RWPE2 (cell line): ENCODE measurements at regions not wholly inside any gene's neighbourhood (a gene's known extent, or its start where the extent isn't known, plus 50 kb on each side); places are given as distances from the start of the nearest gene placed in this dataset.
A peak's percentile ranks its signal among the peaks of the same experiment; 100 is the strongest.
"Not testable (repeated sequence)": the region's sequence is repeated elsewhere in the genome, so short reads cannot be mapped to it uniquely, and the experiment has no call there.

Source experiments
- ATAC-seq: fragments of 200-7000 bp; cut with Tn5 transposase; 3 replicates; pipeline ENCODE4 v1.9.1; 2021; ENCODE audit warnings: low read depth
- DNase-seq: peaks from one replicate; pipeline ENCODE4 v3.0.0-alpha.2; 2020; ENCODE audit warnings: low spot score
- H3K27ac ChIP-seq: fragments of 450-650 bp; 2 replicates; pipeline ENCODE4 v1.5.1; 2017; ENCODE audit warnings: mild to moderate bottlenecking; ENCODE audit not compliant: poor library complexity, severe bottlenecking
- H3K27me3 ChIP-seq: fragments of 250-450 bp; sonication (Bioruptor Pico); 2 replicates; pipeline ENCODE4 v1.5.1; 2021; ENCODE audit warnings: mild to moderate bottlenecking, moderate library complexity; ENCODE audit not compliant: insufficient read depth, poor library complexity, severe bottlenecking
- H3K36me3 ChIP-seq: fragments of 250-450 bp; sonication (Bioruptor Pico); 2 replicates; pipeline ENCODE4 v1.5.1; 2020; ENCODE audit warnings: low read depth, mild to moderate bottlenecking, moderate library complexity
- H3K4me1 ChIP-seq: fragments of 250-450 bp; sonication (Bioruptor Pico); 2 replicates; pipeline ENCODE4 v1.5.1; 2021; ENCODE audit warnings: mild to moderate bottlenecking, moderate library complexity; ENCODE audit not compliant: insufficient read depth, poor library complexity, severe bottlenecking
- H3K4me3 ChIP-seq: fragments of 250-450 bp; sonication (Bioruptor Pico); 2 replicates; pipeline ENCODE4 v1.5.1; 2021; ENCODE audit warnings: mild to moderate bottlenecking, moderate library complexity; ENCODE audit not compliant: severe bottlenecking
- H3K9me3 ChIP-seq: fragments of 250-450 bp; sonication (Bioruptor Pico); 2 replicates; pipeline ENCODE4 v1.5.1; 2021; ENCODE audit warnings: mild to moderate bottlenecking, moderate library complexity; ENCODE audit not compliant: severe bottlenecking
- TF ChIP-seq, protein P1 (sequence below): fragments of 450-650 bp; IDR thresholded peaks from one replicate; pipeline ENCODE4 v1.5.1; 2017; ENCODE audit warnings: mild to moderate bottlenecking, moderate library complexity; ENCODE audit not compliant: poor library complexity, severe bottlenecking

DNA sequence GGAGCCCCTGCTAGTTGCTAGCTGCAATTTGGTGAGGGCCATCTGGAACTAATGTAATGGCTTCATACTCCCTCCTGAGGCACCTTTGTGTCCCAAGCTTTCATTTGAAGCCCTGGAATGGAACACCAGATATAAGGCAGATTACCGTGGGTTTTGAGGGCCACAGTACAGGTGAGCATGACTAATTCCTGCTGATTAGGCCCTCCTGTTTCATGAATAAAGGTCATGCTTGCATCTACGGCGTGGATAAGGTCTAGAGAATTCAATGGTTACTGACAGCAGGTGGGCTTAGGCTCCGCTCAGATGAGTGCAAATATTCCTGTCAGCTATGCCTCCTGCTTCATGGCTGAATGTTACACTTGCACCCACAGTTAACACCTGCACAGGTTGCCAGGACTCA lies 495.4 kb downstream of the NAP1L3 start:
- Histone ChIP-seq H3K4me1 (no peaks in the 10 kb centered on the region), H3K36me3 (no peaks in the 10 kb centered on the region), H3K27ac (no peak overlapping the region), H3K4me3 (no peak overlapping the region), H3K9me3 (no peaks in the 10 kb centered on the region), H3K27me3 (no peaks in the 10 kb centered on the region)
- no peak for DNase-seq
- no peak for ATAC-seq
- TF ChIP-seq, protein P1, sequence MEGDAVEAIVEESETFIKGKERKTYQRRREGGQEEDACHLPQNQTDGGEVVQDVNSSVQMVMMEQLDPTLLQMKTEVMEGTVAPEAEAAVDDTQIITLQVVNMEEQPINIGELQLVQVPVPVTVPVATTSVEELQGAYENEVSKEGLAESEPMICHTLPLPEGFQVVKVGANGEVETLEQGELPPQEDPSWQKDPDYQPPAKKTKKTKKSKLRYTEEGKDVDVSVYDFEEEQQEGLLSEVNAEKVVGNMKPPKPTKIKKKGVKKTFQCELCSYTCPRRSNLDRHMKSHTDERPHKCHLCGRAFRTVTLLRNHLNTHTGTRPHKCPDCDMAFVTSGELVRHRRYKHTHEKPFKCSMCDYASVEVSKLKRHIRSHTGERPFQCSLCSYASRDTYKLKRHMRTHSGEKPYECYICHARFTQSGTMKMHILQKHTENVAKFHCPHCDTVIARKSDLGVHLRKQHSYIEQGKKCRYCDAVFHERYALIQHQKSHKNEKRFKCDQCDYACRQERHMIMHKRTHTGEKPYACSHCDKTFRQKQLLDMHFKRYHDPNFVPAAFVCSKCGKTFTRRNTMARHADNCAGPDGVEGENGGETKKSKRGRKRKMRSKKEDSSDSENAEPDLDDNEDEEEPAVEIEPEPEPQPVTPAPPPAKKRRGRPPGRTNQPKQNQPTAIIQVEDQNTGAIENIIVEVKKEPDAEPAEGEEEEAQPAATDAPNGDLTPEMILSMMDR = no peak

DNA sequence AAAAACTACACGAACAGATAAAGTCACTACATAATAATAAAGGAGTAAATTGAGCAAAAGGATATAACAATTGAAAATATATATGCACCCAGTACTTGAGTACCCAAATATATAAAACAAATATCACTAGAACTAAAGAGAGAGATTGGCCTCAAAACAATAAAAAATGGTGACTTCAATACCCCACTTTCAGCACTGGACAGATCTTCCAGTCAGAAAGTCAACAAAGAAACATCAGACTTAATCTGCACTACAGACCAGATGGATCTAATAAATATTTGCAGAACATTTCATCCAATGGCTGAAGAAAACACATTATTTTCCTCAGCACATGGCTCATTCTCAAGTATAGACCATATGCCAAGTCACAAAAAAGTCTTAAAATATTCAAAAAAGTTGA lies 503.6 kb downstream of the NAP1L3 start:
- TF ChIP-seq, protein P1 = no peak
- Histone ChIP-seq H3K9me3 (no peaks in the 10 kb centered on the region), H3K27ac (no peak overlapping the region), H3K27me3 (no peaks in the 10 kb centered on the region), H3K4me3 (no peak overlapping the region), H3K36me3 (no peaks in the 10 kb centered on the region), H3K4me1 (no peaks in the 10 kb centered on the region)
- ATAC-seq = no peak
- DNase-seq = no peak

DNA sequence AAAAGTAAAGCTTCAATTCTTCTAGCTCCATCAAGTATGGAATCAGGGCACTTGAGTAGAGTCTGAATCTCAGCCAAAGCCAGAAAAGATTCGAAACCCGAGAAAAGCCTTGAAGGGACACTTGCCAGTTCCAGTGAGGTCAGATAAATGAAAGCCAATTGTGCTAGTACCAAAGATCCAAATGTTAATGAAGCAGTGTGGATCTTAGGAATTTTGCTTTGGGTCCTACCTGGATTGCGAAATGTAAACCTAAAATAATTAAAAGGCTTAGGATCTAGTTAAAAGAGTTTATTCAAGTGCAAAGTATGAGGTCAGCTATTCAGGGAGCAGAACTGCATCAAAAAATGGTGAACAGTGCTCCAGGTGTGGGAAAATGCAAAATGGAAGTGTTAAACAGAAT lies 552.6 kb downstream of the NAP1L3 start:
- no peaks in the 10 kb centered on the region for H3K4me1 ChIP-seq
- DNase-seq (no peak), ATAC-seq (no peak)
- H3K27me3 ChIP-seq = no peaks in the 10 kb centered on the region
- TF ChIP-seq, protein P1 = no peak
- H3K9me3 ChIP-seq = no peaks in the 10 kb centered on the region
- no peaks in the 10 kb centered on the region for H3K36me3 ChIP-seq
- no peak overlapping the region for H3K27ac ChIP-seq
- H3K4me3 ChIP-seq = no peak overlapping the region

DNA sequence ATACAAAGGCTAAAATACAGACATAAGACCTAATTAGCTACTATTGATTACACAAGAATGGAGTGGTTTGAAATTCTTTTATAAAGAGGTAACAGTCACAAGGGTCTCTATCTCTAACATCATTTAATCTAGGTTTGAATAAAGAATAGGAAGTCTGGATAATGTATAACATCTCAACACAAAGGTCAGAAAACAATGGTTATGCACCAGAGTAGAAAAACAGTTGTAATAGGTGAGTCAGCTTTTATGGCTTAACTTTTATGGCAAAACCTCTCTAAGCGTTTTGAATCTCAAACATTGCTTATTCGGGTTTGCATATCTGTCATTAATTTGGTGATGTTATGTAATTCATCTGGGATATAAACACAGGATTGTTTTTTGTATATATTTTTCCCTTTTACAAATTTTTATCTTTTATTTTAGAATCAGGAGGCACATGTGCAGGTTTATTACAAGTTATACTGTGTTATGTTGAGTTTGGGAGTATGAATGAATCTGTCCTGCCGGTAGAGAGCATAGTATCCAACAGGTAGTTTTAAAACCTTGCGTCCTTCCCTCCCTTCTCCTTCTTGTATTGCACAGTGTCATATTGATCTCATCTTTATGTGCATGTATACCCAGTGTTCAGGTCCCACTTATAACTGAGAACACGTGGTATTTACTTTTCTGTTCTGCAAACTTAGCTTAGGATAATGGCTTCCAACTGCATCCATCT lies 569.9 kb downstream of the NAP1L3 start:
- not testable (repeated sequence) for H3K27ac ChIP-seq, H3K27me3 ChIP-seq, H3K36me3 ChIP-seq, ATAC-seq, DNase-seq, H3K9me3 ChIP-seq, H3K4me1 ChIP-seq, H3K4me3 ChIP-seq

DNA sequence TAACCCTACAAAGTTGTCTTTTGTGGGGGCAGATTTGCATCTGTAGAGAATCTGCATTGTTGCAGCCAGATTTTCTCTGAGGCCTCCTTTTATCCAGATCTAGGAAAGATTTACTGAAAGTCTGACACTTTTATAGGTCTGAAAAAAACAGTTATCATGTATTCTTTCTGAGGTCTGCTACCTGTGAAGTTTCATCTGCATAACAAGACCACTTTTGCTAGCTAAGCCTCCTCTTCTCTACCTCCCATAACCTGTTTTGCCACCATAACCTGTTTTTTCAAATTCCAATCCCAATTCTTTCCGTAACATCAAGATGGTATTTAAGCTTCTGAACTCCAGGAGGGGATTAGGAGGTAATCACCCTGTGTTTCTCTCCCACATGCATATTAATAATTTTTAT lies 577.8 kb downstream of the NAP1L3 start:
- not testable (repeated sequence) for H3K27me3 ChIP-seq, H3K36me3 ChIP-seq, H3K9me3 ChIP-seq, H3K27ac ChIP-seq, H3K4me3 ChIP-seq, ATAC-seq, H3K4me1 ChIP-seq, DNase-seq

DNA sequence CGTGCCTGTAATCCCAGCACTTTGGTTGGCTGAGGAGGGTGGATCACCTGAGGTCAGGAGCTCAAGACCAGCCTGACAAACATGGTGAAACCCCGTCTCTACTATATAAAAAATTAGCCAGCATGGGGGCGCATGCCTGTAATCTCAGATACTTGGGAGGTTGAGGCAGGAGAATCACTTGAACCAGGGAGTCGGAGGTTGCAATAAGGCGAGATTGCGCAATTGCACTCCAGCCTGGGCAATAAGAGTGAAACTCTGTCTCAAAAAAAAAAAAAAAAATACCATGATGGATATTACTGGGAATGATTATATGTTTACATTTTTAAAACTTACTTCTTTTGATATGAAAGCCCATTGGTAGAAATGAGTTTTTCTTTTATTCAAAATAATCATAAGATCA lies 594.5 kb downstream of the NAP1L3 start:
- not testable (repeated sequence) for H3K27me3 ChIP-seq, DNase-seq, ATAC-seq, H3K4me1 ChIP-seq, H3K36me3 ChIP-seq, H3K27ac ChIP-seq, H3K9me3 ChIP-seq, H3K4me3 ChIP-seq

DNA sequence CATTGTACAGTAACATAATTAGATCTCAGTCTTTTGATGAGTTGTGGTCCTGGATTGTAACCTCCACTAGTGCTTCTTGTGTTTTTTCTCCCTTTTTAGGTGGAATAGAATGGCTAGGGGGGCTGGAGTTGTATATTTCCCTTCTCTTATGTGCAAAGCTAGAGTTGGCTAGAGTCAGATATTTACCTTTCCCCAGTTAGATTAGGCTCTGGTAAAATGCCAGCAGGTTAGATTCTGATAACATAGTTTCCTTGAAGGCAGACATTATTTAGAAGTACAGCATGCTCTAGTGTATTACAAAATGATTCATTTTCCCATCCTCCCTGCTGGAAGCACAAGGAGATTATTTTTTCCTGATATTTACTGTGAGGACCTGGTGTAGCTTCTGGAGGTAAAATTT lies 618.1 kb downstream of the NAP1L3 start:
- not testable (repeated sequence) for H3K4me1 ChIP-seq, DNase-seq, ATAC-seq, H3K36me3 ChIP-seq, H3K27ac ChIP-seq, H3K9me3 ChIP-seq, H3K27me3 ChIP-seq, H3K4me3 ChIP-seq

DNA sequence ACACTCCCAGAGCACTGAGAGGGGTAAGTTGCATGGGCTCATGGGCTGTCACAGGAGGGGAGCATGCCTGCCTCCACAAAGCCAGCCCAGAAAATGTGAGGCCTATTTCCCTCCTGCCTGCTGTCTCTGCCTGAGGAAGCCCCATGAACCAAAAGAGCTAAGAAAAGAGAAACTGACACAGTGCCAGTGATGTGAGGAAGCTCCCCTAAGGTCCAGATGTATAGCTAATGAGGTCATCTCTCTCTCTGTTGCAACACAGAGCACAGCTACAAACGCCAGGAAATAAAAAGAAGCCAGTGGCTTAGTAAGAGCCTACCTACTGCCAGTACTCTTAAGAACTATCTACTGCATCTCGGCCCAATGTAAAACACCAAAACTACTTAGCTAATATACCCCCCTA lies 653.5 kb downstream of the NAP1L3 start:
- H3K9me3 ChIP-seq, DNase-seq, H3K27ac ChIP-seq, H3K4me3 ChIP-seq, H3K4me1 ChIP-seq, H3K36me3 ChIP-seq, H3K27me3 ChIP-seq: not testable (repeated sequence)
- peak; percentile 40; the same call in 1 of the 3 replicates for ATAC-seq

DNA sequence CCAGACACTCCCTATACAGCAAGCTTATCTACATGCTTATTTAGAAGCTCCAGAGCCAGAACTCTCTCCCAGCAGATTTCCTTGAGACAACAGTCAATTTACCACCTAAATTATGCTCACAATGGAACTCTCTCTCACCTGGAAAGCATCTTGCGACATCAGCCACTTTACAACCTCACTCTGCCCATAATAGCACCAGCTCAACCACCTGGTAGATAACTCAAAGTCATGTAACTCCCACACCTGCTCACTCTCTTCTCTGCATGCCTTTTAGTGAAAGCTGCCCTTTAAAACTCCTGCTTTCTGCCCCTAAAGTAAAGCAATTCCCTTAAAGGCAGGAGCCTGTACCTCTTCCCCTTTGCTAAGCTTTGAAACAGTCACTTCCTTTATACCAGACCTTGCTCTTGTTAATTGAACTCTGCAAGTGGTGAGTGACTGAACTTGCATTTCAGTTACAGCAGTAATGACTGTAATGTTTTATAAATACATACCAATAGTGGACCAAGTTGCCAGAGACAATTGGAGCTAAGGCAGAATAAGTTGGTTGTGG lies 658.8 kb downstream of the NAP1L3 start:
- H3K9me3 ChIP-seq, ATAC-seq, H3K4me1 ChIP-seq, H3K27ac ChIP-seq, DNase-seq, H3K36me3 ChIP-seq, H3K27me3 ChIP-seq, H3K4me3 ChIP-seq: not testable (repeated sequence)
